Stimulated activated CD4-positive, alpha-beta T cell treated with anti-CD3 and anti-CD28 coated beads, Interleukin-4, amount 100 ng/mL, for 48 hours (primary cell): ENCODE measurements at regions not wholly inside any gene's neighbourhood (a gene's known extent, or its start where the extent isn't known, plus 50 kb on each side); places are given as distances from the start of the nearest gene placed in this dataset.

Experiments used
- DNase-seq, 2 donors: peaks; one replicate each; pipeline ENCODE4 v3.0.0-alpha.2; 2020; ENCODE audit warnings: low read depth in 2 of 2

DNA sequence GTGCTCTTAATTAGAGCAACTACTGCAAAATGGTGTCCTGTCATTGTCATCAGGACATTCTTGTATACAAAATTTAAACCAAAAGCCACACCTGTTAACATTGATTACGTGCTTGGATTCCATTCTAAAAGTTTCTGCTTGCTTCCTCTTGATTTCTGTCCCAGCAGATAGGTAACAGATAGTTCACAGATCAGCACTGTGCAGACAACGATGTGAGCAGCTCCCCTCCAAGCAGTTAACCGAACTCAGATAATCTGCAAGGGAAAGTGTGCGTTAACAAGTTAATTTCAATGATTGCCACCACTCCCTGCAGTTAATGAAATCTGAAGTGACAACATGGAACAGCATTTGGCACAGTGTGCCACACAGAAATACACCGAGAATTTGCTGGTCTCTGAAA, 54.4 kb upstream of the RELL1 start:
- no peak for DNase-seq

DNA sequence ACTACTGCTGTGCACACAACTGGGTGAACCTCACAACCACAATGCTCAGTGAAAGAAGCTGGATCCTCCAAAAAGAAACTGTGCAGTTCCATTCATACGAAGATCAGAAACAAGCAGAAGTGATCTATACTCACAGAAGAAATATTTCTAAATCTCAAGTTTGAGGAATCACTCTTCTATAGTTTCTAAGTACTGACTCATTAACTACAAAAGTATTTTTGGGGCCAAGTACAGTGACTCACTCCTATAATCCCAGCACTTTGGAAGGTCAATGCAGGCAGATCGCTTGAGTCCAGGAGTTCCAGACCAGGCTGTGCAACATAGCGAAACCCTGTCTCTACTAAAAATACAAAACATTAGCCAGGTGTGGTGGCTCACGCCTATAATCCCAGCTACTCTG, 51.3 kb upstream of the RELL1 start:
- DNase-seq, result no peak
